Activated naive CD8-positive, alpha-beta T cell treated with anti-CD3 and anti-CD28 coated beads, Interleukin-2, amount 50 U/mL, for 24 hours (primary cell): ENCODE measurements at regions not wholly inside any gene's neighbourhood (a gene's known extent, or its start where the extent isn't known, plus 50 kb on each side); places are given as distances from the start of the nearest gene placed in this dataset.

ENCODE experiments used
- ATAC-seq: fragments of 150-1000 bp; cut with Tn5 transposase; one replicate; pipeline ENCODE4 v1.10.0; 2021
- DNase-seq: peaks from one replicate; pipeline ENCODE4 v3.0.0; 2021
- H3K27ac Mint-ChIP-seq: one replicate; pipeline ENCODE4 v1.8.0; 2021; ENCODE audit warnings: mild to moderate bottlenecking, mixed read lengths
- H3K27me3 Mint-ChIP-seq: one replicate; pipeline ENCODE4 v1.8.0; 2021; ENCODE audit warnings: mixed read lengths
- H3K36me3 Mint-ChIP-seq: one replicate; pipeline ENCODE4 v1.8.0; 2021; ENCODE audit warnings: low read depth, mixed read lengths
- H3K4me1 Mint-ChIP-seq: one replicate; pipeline ENCODE4 v1.8.0; 2021; ENCODE audit warnings: mixed read lengths
- H3K4me3 Mint-ChIP-seq: one replicate; pipeline ENCODE4 v1.8.0; 2021; ENCODE audit warnings: mild to moderate bottlenecking, moderate library complexity, mixed read lengths
- H3K9me3 Mint-ChIP-seq: one replicate; pipeline ENCODE4 v1.8.0; 2021; ENCODE audit warnings: mixed read lengths

GRCh38 chr13:24064371-24064770 is 96.1 kb upstream of the SPATA13 start:
- Mint-ChIP-seq H3K4me3 (no peak overlapping the region), H3K9me3 (no peaks in the 10 kb centered on the region), H3K36me3 (no peaks in the 10 kb centered on the region), H3K27me3 (no peaks in the 10 kb centered on the region), H3K27ac (no peak overlapping the region), H3K4me1 (peaks cover 17% of the 10 kb centered on the region)
- ATAC-seq (no peak), DNase-seq (no peak)

- H3K4me1 Mint-ChIP-seq: peaks cover 17% of the 10 kb centered on the region
- H3K9me3 Mint-ChIP-seq: no peaks in the 10 kb centered on the region
- H3K27ac Mint-ChIP-seq: no peak overlapping the region
- DNase-seq: no peak
- no peaks in the 10 kb centered on the region for H3K27me3 Mint-ChIP-seq
- H3K36me3 Mint-ChIP-seq: no peaks in the 10 kb centered on the region
- H3K4me3 Mint-ChIP-seq: no peak overlapping the region
- no peak for ATAC-seq
These were observed 95.3 kb upstream of the SPATA13 start for GRCh38 chr13:24065176-24065575.

- Mint-ChIP-seq H3K9me3 (no peaks in the 10 kb centered on the region), H3K27me3 (no peaks in the 10 kb centered on the region), H3K36me3 (no peaks in the 10 kb centered on the region), H3K27ac (no peak overlapping the region), H3K4me3 (no peak overlapping the region), H3K4me1 (peaks cover 17% of the 10 kb centered on the region)
- DNase-seq (no peak), ATAC-seq (no peak)
These were observed 93.9 kb upstream of the SPATA13 start for GRCh38 chr13:24066405-24067295.

- no peak overlapping the region for H3K4me3 Mint-ChIP-seq
- no peak for ATAC-seq
- H3K36me3 Mint-ChIP-seq: no peaks in the 10 kb centered on the region
- H3K27ac Mint-ChIP-seq: no peak overlapping the region
- no peaks in the 10 kb centered on the region for H3K27me3 Mint-ChIP-seq
- no peaks in the 10 kb centered on the region for H3K9me3 Mint-ChIP-seq
- peaks cover 12% of the 10 kb centered on the region for H3K4me1 Mint-ChIP-seq
- DNase-seq: no peak
These were observed 92.0 kb upstream of the SPATA13 start for GRCh38 chr13:24068472-24068871.

- Mint-ChIP-seq H3K4me3 (no peak overlapping the region), H3K4me1 (no peaks in the 10 kb centered on the region), H3K27me3 (no peaks in the 10 kb centered on the region), H3K36me3 (no peaks in the 10 kb centered on the region), H3K9me3 (no peaks in the 10 kb centered on the region), H3K27ac (no peak overlapping the region)
- ATAC-seq: no peak
- DNase-seq: no peak
These were observed 89.5 kb upstream of the SPATA13 start for GRCh38 chr13:24071016-24071415.

GRCh38 chr13:24071423-24072075 is 89.0 kb upstream of the SPATA13 start:
- DNase-seq (no peak), ATAC-seq (no peak)
- Mint-ChIP-seq H3K9me3 (no peaks in the 10 kb centered on the region), H3K4me1 (peaks cover 1% of the 10 kb centered on the region), H3K36me3 (no peaks in the 10 kb centered on the region), H3K27ac (no peak overlapping the region), H3K27me3 (no peaks in the 10 kb centered on the region), H3K4me3 (no peak overlapping the region)

- DNase-seq (no peak), ATAC-seq (no peak)
- no peaks in the 10 kb centered on the region for H3K36me3 Mint-ChIP-seq
- H3K27me3 Mint-ChIP-seq: no peaks in the 10 kb centered on the region
- H3K9me3 Mint-ChIP-seq: no peaks in the 10 kb centered on the region
- no peak overlapping the region for H3K4me3 Mint-ChIP-seq
- H3K27ac Mint-ChIP-seq: no peak overlapping the region
- peaks cover 2% of the 10 kb centered on the region for H3K4me1 Mint-ChIP-seq
These were observed 86.9 kb upstream of the SPATA13 start for GRCh38 chr13:24073657-24074056.

- Mint-ChIP-seq H3K36me3 (no peaks in the 10 kb centered on the region), H3K27me3 (no peaks in the 10 kb centered on the region), H3K4me3 (no peak overlapping the region), H3K9me3 (no peaks in the 10 kb centered on the region), H3K4me1 (peaks cover 2% of the 10 kb centered on the region), H3K27ac (no peak overlapping the region)
- no peak for ATAC-seq
- DNase-seq: no peak
These were observed 85.8 kb upstream of the SPATA13 start for GRCh38 chr13:24074678-24075077.

GRCh38 chr13:24075137-24075975 is 85.2 kb upstream of the SPATA13 start:
- ATAC-seq (no peak), DNase-seq (no peak)
- H3K27ac Mint-ChIP-seq: no peak overlapping the region
- peaks cover 2% of the 10 kb centered on the region for H3K4me1 Mint-ChIP-seq
- H3K4me3 Mint-ChIP-seq: no peak overlapping the region
- H3K9me3 Mint-ChIP-seq: no peaks in the 10 kb centered on the region
- no peaks in the 10 kb centered on the region for H3K27me3 Mint-ChIP-seq
- H3K36me3 Mint-ChIP-seq: no peaks in the 10 kb centered on the region

GRCh38 chr13:24076109-24076508 is 84.4 kb upstream of the SPATA13 start:
- Mint-ChIP-seq H3K27ac (no peak overlapping the region), H3K4me3 (no peak overlapping the region), H3K9me3 (no peaks in the 10 kb centered on the region), H3K27me3 (no peaks in the 10 kb centered on the region), H3K36me3 (no peaks in the 10 kb centered on the region), H3K4me1 (peaks cover 2% of the 10 kb centered on the region)
- ATAC-seq (no peak), DNase-seq (no peak)

- DNase-seq (no peak), ATAC-seq (no peak)
- Mint-ChIP-seq H3K4me1 (peaks cover 2% of the 10 kb centered on the region), H3K27me3 (no peaks in the 10 kb centered on the region), H3K9me3 (no peaks in the 10 kb centered on the region), H3K27ac (no peak overlapping the region), H3K36me3 (no peaks in the 10 kb centered on the region), H3K4me3 (no peak overlapping the region)
These were observed 83.9 kb upstream of the SPATA13 start for GRCh38 chr13:24076636-24077035.

GRCh38 chr13:24080134-24080533 is 80.4 kb upstream of the SPATA13 start:
- Mint-ChIP-seq H3K9me3 (no peaks in the 10 kb centered on the region), H3K27ac (no peak overlapping the region), H3K36me3 (no peaks in the 10 kb centered on the region), H3K4me3 (no peak overlapping the region), H3K27me3 (peaks cover 1% of the 10 kb centered on the region), H3K4me1 (peaks cover 2% of the 10 kb centered on the region)
- no peak for ATAC-seq
- no peak for DNase-seq

- no peaks in the 10 kb centered on the region for H3K36me3 Mint-ChIP-seq
- no peak for ATAC-seq
- H3K4me1 Mint-ChIP-seq: peaks cover 2% of the 10 kb centered on the region
These were observed 79.1 kb upstream of the SPATA13 start for GRCh38 chr13:24081387-24081786.

GRCh38 chr13:24083141-24083540 is 77.4 kb upstream of the SPATA13 start:
- H3K9me3 Mint-ChIP-seq: no peaks in the 10 kb centered on the region
- H3K27ac Mint-ChIP-seq: no peak overlapping the region
- ATAC-seq: no peak
- peaks cover 1% of the 10 kb centered on the region for H3K27me3 Mint-ChIP-seq
- no peak for DNase-seq
- no peaks in the 10 kb centered on the region for H3K4me1 Mint-ChIP-seq
- no peaks in the 10 kb centered on the region for H3K36me3 Mint-ChIP-seq
- H3K4me3 Mint-ChIP-seq: no peak overlapping the region

More at GRCh38 chr13:24081387-24081786, 79.1 kb upstream of the SPATA13 start:
- no peak for DNase-seq
- H3K9me3 Mint-ChIP-seq: no peaks in the 10 kb centered on the region
- H3K27me3 Mint-ChIP-seq: peaks cover 1% of the 10 kb centered on the region
- no peak overlapping the region for H3K27ac Mint-ChIP-seq
- H3K4me3 Mint-ChIP-seq: no peak overlapping the region
